ENCODE measurements at regions not wholly inside any gene's neighbourhood (a gene's known extent, or its start where the extent isn't known, plus 50 kb on each side); places are given as distances from the start of the nearest gene placed in this dataset.

GRCh38 chr3:144189044-144189443, 217.4 kb downstream of the DIPK2A start:
- TF ChIP-seq POLR2A (IDR thresholded peaks at IDR 0.05; ENCODE audit: low read depth, low read length) (no peak), POLR2AphosphoS5 (IDR thresholded peaks at IDR 0.05; ENCODE audit: low read depth, low read length) (no peak), TAF1 (IDR thresholded peaks at IDR 0.05; ENCODE audit: low read depth, low read length) (no peak), POU2F2 (IDR thresholded peaks at IDR 0.05; ENCODE audit: low read depth, low read length) (no peak), PAX5 (IDR thresholded peaks at IDR 0.05; ENCODE audit: insufficient read depth, low read length, severe bottlenecking) (no peak)

Measured in GM12891 (cell line).